Activated gamma-delta T cell (primary cell): ENCODE measurements at regions not wholly inside any gene's neighbourhood (a gene's known extent, or its start where the extent isn't known, plus 50 kb on each side); places are given as distances from the start of the nearest gene placed in this dataset.

ENCODE experiments used
- DNase-seq: peaks from one replicate; lab custom pipeline; 2025; lab: John Stamatoyannopoulos, UW

GRCh38 chr3:168248383-168249204 lies 152.9 kb upstream of the GOLIM4 start:
- peak; percentile 4 for DNase-seq

GRCh38 chr3:168241156-168241555 lies 145.4 kb upstream of the GOLIM4 start:
- no peak for DNase-seq

- no peak for DNase-seq
Measured at GRCh38 chr3:168239287-168239686, 143.6 kb upstream of the GOLIM4 start.

GRCh38 chr3:168233001-168233400 lies 137.3 kb upstream of the GOLIM4 start:
- DNase-seq = no peak

GRCh38 chr3:168223085-168223484 lies 127.4 kb upstream of the GOLIM4 start:
- no peak for DNase-seq

- no peak for DNase-seq
Measured at GRCh38 chr3:168220556-168220955, 124.8 kb upstream of the GOLIM4 start.

- DNase-seq = no peak
Measured at GRCh38 chr3:168219530-168219929, 123.8 kb upstream of the GOLIM4 start.

- no peak for DNase-seq
Measured at GRCh38 chr3:168218600-168218999, 122.9 kb upstream of the GOLIM4 start.

GRCh38 chr3:168216851-168217250 lies 121.1 kb upstream of the GOLIM4 start:
- no peak for DNase-seq

GRCh38 chr3:168213920-168214319 lies 118.2 kb upstream of the GOLIM4 start:
- DNase-seq = no peak

GRCh38 chr3:168212664-168213285 lies 117.1 kb upstream of the GOLIM4 start:
- no peak for DNase-seq

- DNase-seq = no peak
Measured at GRCh38 chr3:168205451-168205850, 109.7 kb upstream of the GOLIM4 start.

- no peak for DNase-seq
Measured at GRCh38 chr3:168197162-168197561, 101.4 kb upstream of the GOLIM4 start.

GRCh38 chr3:168191856-168192255 lies 96.1 kb upstream of the GOLIM4 start:
- no peak for DNase-seq

GRCh38 chr3:168187233-168187632 lies 91.5 kb upstream of the GOLIM4 start:
- DNase-seq = no peak

GRCh38 chr3:168186293-168186983 lies 90.7 kb upstream of the GOLIM4 start:
- DNase-seq = no peak

- no peak for DNase-seq
Measured at GRCh38 chr3:168183774-168184173, 88.0 kb upstream of the GOLIM4 start.

GRCh38 chr3:168168743-168169142 lies 73.0 kb upstream of the GOLIM4 start:
- no peak for DNase-seq

GRCh38 chr3:168165390-168166269 lies 69.9 kb upstream of the GOLIM4 start:
- DNase-seq = no peak

GRCh38 chr3:168162172-168162571 lies 66.4 kb upstream of the GOLIM4 start:
- no peak for DNase-seq

- no peak for DNase-seq
Measured at GRCh38 chr3:168161696-168162095, 66.0 kb upstream of the GOLIM4 start.

GRCh38 chr3:168157903-168158302 lies 62.2 kb upstream of the GOLIM4 start:
- DNase-seq = no peak
